Spleen (tissue), 11 donors: ENCODE measurements at regions not wholly inside any gene's neighbourhood (a gene's known extent, or its start where the extent isn't known, plus 50 kb on each side); places are given as distances from the start of the nearest gene placed in this dataset.

Experiments used
- DNase-seq: peaks from one replicate; pipeline ENCODE4 v3.0.0-alpha.2; 2020
- H3K27ac ChIP-seq, 8 donors: fragments of 200-600 bp; sonication (generic) in 7 of 8; 1 replicate in 4 of 8; 2 replicates in 4 of 8; pipeline versions ENCODE4 v1.5.0 to v1.8.0; 2016 to 2021; ENCODE audit warnings: inconsistent platforms in 4 of 8, mild to moderate bottlenecking in 4 of 8, moderate library complexity in 1 of 8
- H3K27me3 ChIP-seq, 7 donors: fragments of 200-600 bp; sonication (generic) in 6 of 7; replicated peaks in 1 of 7; 1 replicate in 4 of 7; 2 replicates in 3 of 7; pipeline versions ENCODE4 v1.5.0 to v1.8.0; 2016 to 2021; ENCODE audit warnings: inconsistent platforms in 3 of 7, mild to moderate bottlenecking in 1 of 7
- H3K36me3 ChIP-seq, 6 donors: fragments of 200-600 bp; sonication (generic) in 5 of 6; 1 replicate in 4 of 6; 2 replicates in 2 of 6; pipeline versions ENCODE4 v1.5.0 to v1.8.0; 2016 to 2021; ENCODE audit warnings: inconsistent platforms in 2 of 6
- H3K4me1 ChIP-seq, 6 donors: fragments of 200-600 bp; sonication (generic) in 5 of 6; 1 replicate in 3 of 6; 2 replicates in 3 of 6; pipeline versions ENCODE4 v1.5.0 to v1.8.0; 2016 to 2021; ENCODE audit warnings: inconsistent platforms in 3 of 6
- H3K4me3 ChIP-seq, 8 donors: fragments of 200-600 bp; sonication (generic) in 7 of 8; 1 replicate in 4 of 8; 2 replicates in 4 of 8; pipeline versions ENCODE4 v1.5.0 to v1.8.0; 2016 to 2021; ENCODE audit warnings: inconsistent platforms in 4 of 8, mild to moderate bottlenecking in 4 of 8, moderate library complexity in 2 of 8
- H3K9me3 ChIP-seq, 8 donors: fragments of 200-600 bp; sonication (generic) in 7 of 8; 1 replicate in 4 of 8; 2 replicates in 4 of 8; pipeline versions ENCODE4 v1.5.0 to v1.8.0; 2016 to 2021; ENCODE audit warnings: inconsistent platforms in 4 of 8
- CTCF ChIP-seq, 11 experiments: fragments of 200-600 bp in 7 of 11; fragments of 450-650 bp in 4 of 11; sonication (generic) in 4 of 11; IDR thresholded peaks in 8 of 11; conservative IDR thresholded peaks in 3 of 11; 1 replicate in 7 of 11; 2 replicates in 4 of 11; pipeline versions ENCODE4 v1.4.0 to v1.8.0; 2016 to 2021; ENCODE audit warnings: antibody characterized with exemption in 11 of 11, inconsistent platforms in 4 of 11, mild to moderate bottlenecking in 1 of 11
- POLR2A ChIP-seq, 3 donors: fragments of 450-650 bp; IDR thresholded peaks; one replicate each; pipeline ENCODE4 v1.5.1; 2017; ENCODE audit warnings: antibody characterized with exemption in 3 of 3, mild to moderate bottlenecking in 1 of 3
- POLR2AphosphoS5 ChIP-seq, 3 donors: sonication (generic); formaldehyde crosslinking; IDR thresholded peaks; one replicate each; pipeline ENCODE4 v1.5.1; 2017; ENCODE audit warnings: antibody characterized with exemption in 3 of 3
- WGBS, 5 donors: extraction: QIAGEN DNeasy Blood & Tissue Kit in 3 of 5; methylation state at CpG; one replicate each; pipeline versions ENCODE4 v1.1.5 to v1.1.7; 2013 to 2018; 5-methylcytosine and 5-hydroxymethylcytosine counted together
- intact Hi-C: fragments of 100-400 bp; cut with DNase I; formaldehyde crosslinking; loops from one replicate; pipeline ENCODE4 v1.15.0; 2023; ENCODE audit warnings: low total_unique reads
- donor health status: healthy with polysubstance abuse.
- donor health status: DM: no; HTN: no; CAD: no; lungs with moderate emphysema.
- donor health status: DM: no; HTN: no; CAD: no.
- donor health status: Bipolar disorder and iron deficiency.
- donor health status: healthy.
- donor health status: DM: no; HTN: no; CAD: no.
- donor health status: DM: yes; HTN: yes; CAD: no.

- Histone ChIP-seq H3K27me3 (peaks cover 0 to 70% (median 12%) of the 10 kb centered on the region in 7 donors), H3K4me1 (no peaks in the 10 kb centered on the region), H3K9me3 (peaks cover 0 to 15% (median under 1%) of the 10 kb centered on the region in 8 donors), H3K36me3 (no peaks in the 10 kb centered on the region), H3K4me3 (no peak overlapping the region), H3K27ac (no peak overlapping the region)
- DNase-seq = no peak
- intact Hi-C loops = no loop called here
- 36 to 49% (median 40%) methylated on average over 14 of the region's 14 CpGs for WGBS, 5 donors
- no peak for TF ChIP-seq CTCF (IDR thresholded peaks at IDR 0.05 in 8 of 11, conservative IDR thresholded peaks at IDR 0.05 in 3 of 11)
- no peak for TF ChIP-seq POLR2A (IDR thresholded peaks at IDR 0.05)
- no peak for TF ChIP-seq POLR2AphosphoS5 (IDR thresholded peaks at IDR 0.05)
Observed at GRCh38 chr20:43388268-43389002, 69.3 kb upstream of the SRSF6 start.

- TF ChIP-seq POLR2AphosphoS5 (IDR thresholded peaks at IDR 0.05) (no peak), CTCF (IDR thresholded peaks at IDR 0.05 in 8 of 11, conservative IDR thresholded peaks at IDR 0.05 in 3 of 11) (no peak), POLR2A (IDR thresholded peaks at IDR 0.05) (no peak)
- no peaks in the 10 kb centered on the region for H3K4me1 ChIP-seq
- WGBS, 5 donors = 77 to 88% (median 86%) methylated on average over 4 of the region's 4 CpGs
- no peak for DNase-seq
- H3K9me3 ChIP-seq = peaks cover 0 to 10% (median 0%) of the 10 kb centered on the region in 8 donors
- peaks cover 0 to 66% (median 12%) of the 10 kb centered on the region in 7 donors for H3K27me3 ChIP-seq
- intact Hi-C loops = no loop called here
- H3K27ac ChIP-seq = no peak overlapping the region
- H3K36me3 ChIP-seq = no peaks in the 10 kb centered on the region
- no peak overlapping the region for H3K4me3 ChIP-seq
Observed at GRCh38 chr20:43387737-43388136, 70.0 kb upstream of the SRSF6 start.

- Histone ChIP-seq H3K4me1 (no peaks in the 10 kb centered on the region), H3K4me3 (no peak overlapping the region), H3K27ac (no peak overlapping the region), H3K27me3 (peaks cover 0 to 57% (median 8%) of the 10 kb centered on the region in 7 donors), H3K36me3 (no peaks in the 10 kb centered on the region), H3K9me3 (peaks cover 0 to 10% (median 0%) of the 10 kb centered on the region in 8 donors)
- WGBS, 5 donors = 30 to 37% (median 35%) methylated on average over 4 of the region's 4 CpGs
- no peak for DNase-seq
- TF ChIP-seq POLR2A (IDR thresholded peaks at IDR 0.05) = no peak
- TF ChIP-seq CTCF (IDR thresholded peaks at IDR 0.05 in 8 of 11, conservative IDR thresholded peaks at IDR 0.05 in 3 of 11) = no peak
- no peak for TF ChIP-seq POLR2AphosphoS5 (IDR thresholded peaks at IDR 0.05)
- intact Hi-C loops = no loop called here
Observed at GRCh38 chr20:43386878-43387277, 70.8 kb upstream of the SRSF6 start.

- WGBS, 5 donors = 84 to 97% (median 94%) methylated on average over 4 of the region's 4 CpGs
- TF ChIP-seq CTCF (IDR thresholded peaks at IDR 0.05 in 8 of 11, conservative IDR thresholded peaks at IDR 0.05 in 3 of 11) = no peak
- no peak for TF ChIP-seq POLR2AphosphoS5 (IDR thresholded peaks at IDR 0.05)
- no peak for TF ChIP-seq POLR2A (IDR thresholded peaks at IDR 0.05)
- intact Hi-C loops = no loop called here
- H3K4me3 ChIP-seq = no peak overlapping the region
- no peaks in the 10 kb centered on the region for H3K4me1 ChIP-seq
- H3K9me3 ChIP-seq = peaks cover 0 to 10% (median 0%) of the 10 kb centered on the region in 8 donors
- no peaks in the 10 kb centered on the region for H3K36me3 ChIP-seq
- H3K27me3 ChIP-seq = peaks cover 0 to 48% (median 8%) of the 10 kb centered on the region in 7 donors
- no peak overlapping the region for H3K27ac ChIP-seq
- DNase-seq = no peak
Observed at GRCh38 chr20:43385914-43386313, 71.8 kb upstream of the SRSF6 start.
